Caco-2 (cell line): ENCODE measurements at regions not wholly inside any gene's neighbourhood (a gene's known extent, or its start where the extent isn't known, plus 50 kb on each side); places are given as distances from the start of the nearest gene placed in this dataset.

Source experiments
- BruUV-seq: library from RNA; stranded (reverse); fragments of 400-500 nt; replicated peaks from 2 replicates; lab custom pipeline; 2021; lab: Mats Ljungman, UMichigan
- CTCF ChIA-PET: fragments of 300-600 bp; sonication (Branson Sonifier 250); formaldehyde crosslinking; loops from one replicate; lab custom pipeline; 2022; ENCODE audit warnings: antibody characterized with exemption; lab: Charles Lee
- POLR2A ChIA-PET: fragments of 300-600 bp; sonication (Branson Sonifier 250); formaldehyde crosslinking; loops from one replicate; lab custom pipeline; 2022; ENCODE audit warnings: antibody characterized with exemption; lab: Charles Lee
- DNase-seq, 2 experiments: peaks; one replicate each; pipeline versions ENCODE4 v3.0.0 to v3.0.0-alpha.2; 2020 to 2022
- H3K27me3 ChIP-seq: replicated peaks from 2 replicates; pipeline ENCODE4 v1.6.0; 2011; ENCODE audit warnings: low read length; ENCODE audit not compliant: control insufficient read depth, insufficient read depth
- H3K36me3 ChIP-seq: 2 replicates; pipeline ENCODE4 v1.5.1; 2011; ENCODE audit warnings: low read length; ENCODE audit not compliant: control insufficient read depth, insufficient read depth
- H3K4me1 ChIP-seq: fragments of 250-450 bp; sonication (Bioruptor Pico); 2 replicates; pipeline ENCODE4 v1.5.1; 2020; ENCODE audit warnings: mild to moderate bottlenecking
- H3K4me3 ChIP-seq: 2 replicates; pipeline ENCODE4 v1.5.1; 2011; ENCODE audit warnings: low read depth, mild to moderate bottlenecking, control low read depth, low read length
- H3K9me3 ChIP-seq: fragments of 250-450 bp; sonication (Bioruptor Pico); 2 replicates; pipeline ENCODE4 v1.5.1; 2020; ENCODE audit warnings: mild to moderate bottlenecking, moderate library complexity
- H3K27ac Mint-ChIP-seq: one replicate; pipeline ENCODE4 v1.8.0; 2022; ENCODE audit warnings: mixed read lengths; ENCODE audit not compliant: unreplicated experiment
- H3K27me3 Mint-ChIP-seq: one replicate; pipeline ENCODE4 v1.8.0; 2022; ENCODE audit warnings: mixed read lengths; ENCODE audit not compliant: insufficient read depth, unreplicated experiment
- H3K36me3 Mint-ChIP-seq: one replicate; pipeline ENCODE4 v1.8.0; 2022; ENCODE audit warnings: mild to moderate bottlenecking, mixed read lengths; ENCODE audit not compliant: insufficient read depth, unreplicated experiment
- H3K4me1 Mint-ChIP-seq: one replicate; pipeline ENCODE4 v1.8.0; 2022; ENCODE audit warnings: low read depth, mixed read lengths; ENCODE audit not compliant: unreplicated experiment
- H3K4me3 Mint-ChIP-seq: one replicate; pipeline ENCODE4 v1.8.0; 2022; ENCODE audit warnings: mild to moderate bottlenecking, moderate library complexity, mixed read lengths; ENCODE audit not compliant: unreplicated experiment
- H3K9me3 Mint-ChIP-seq: one replicate; pipeline ENCODE4 v1.8.0; 2022; ENCODE audit warnings: mixed read lengths; ENCODE audit not compliant: unreplicated experiment
- CTCF ChIP-seq, 2 experiments: fragments of 200-600 bp in 1 of 2; IDR thresholded peaks; 1 replicate in 1 of 2; 2 replicates in 1 of 2; pipeline versions ENCODE4 v1.5.1 to v1.8.0; 2011 to 2022; ENCODE audit warnings: antibody characterized with exemption in 1 of 2, control low read depth in 1 of 2, inconsistent platforms in 1 of 2, low read depth in 1 of 2, low read length in 1 of 2, mild to moderate bottlenecking in 1 of 2, moderate library complexity in 1 of 2; ENCODE audit not compliant: insufficient read depth in 1 of 2, severe bottlenecking in 1 of 2, unreplicated experiment in 1 of 2
- intact Hi-C: fragments of 100-400 bp; cut with micrococcal nuclease; formaldehyde crosslinking; loops from one replicate; pipeline ENCODE4 v1.10.0; 2022; ENCODE audit not compliant: unreplicated experiment

- DNase-seq, result no peak
These were observed 1416.8 kb downstream of the OLFM4 start for GRCh38 chr13:54445453-54445852.

DNA sequence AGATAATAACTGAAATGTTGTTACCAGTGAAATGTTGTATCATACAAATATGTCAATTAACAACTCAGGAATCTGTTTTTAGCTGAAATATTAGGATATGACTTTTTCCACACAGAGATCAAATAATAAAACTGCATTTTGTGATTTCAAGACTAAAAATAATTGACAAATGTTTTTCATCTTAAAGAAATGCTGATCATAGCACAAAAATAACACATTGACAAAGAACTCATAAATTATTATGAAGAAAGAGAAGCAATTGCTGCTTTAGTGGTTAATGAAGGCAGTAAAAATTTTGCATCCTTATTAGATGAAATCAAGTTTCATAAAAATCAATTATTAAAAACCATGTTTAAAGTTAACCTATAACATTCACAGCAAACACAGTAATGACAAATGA lies 1417.3 kb downstream of the OLFM4 start:
- CTCF ChIA-PET, result no interaction called here
- H3K27me3 Mint-ChIP-seq, result no peaks in the 10 kb centered on the region
- no peaks in the 10 kb centered on the region for H3K4me1 Mint-ChIP-seq
- no peaks in the 10 kb centered on the region for H3K9me3 Mint-ChIP-seq
- no peaks in the 10 kb centered on the region for H3K4me1 ChIP-seq
- H3K27me3 ChIP-seq, result no peaks in the 10 kb centered on the region
- H3K4me3 Mint-ChIP-seq, result no peak overlapping the region
- intact Hi-C loops, result no loop called here
- H3K36me3 Mint-ChIP-seq, result no peaks in the 10 kb centered on the region
- no peaks in the 10 kb centered on the region for H3K9me3 ChIP-seq
- no peak overlapping the region for H3K4me3 ChIP-seq
- no peak overlapping the region for H3K27ac Mint-ChIP-seq
- no peaks in the 10 kb centered on the region for H3K36me3 ChIP-seq
- no peak for TF ChIP-seq CTCF (IDR thresholded peaks at IDR 0.05; ENCODE audit: insufficient read depth in 1 of 2, low read depth in 1 of 2, low read length in 1 of 2, severe bottlenecking in 1 of 2, unreplicated experiment in 1 of 2)
- no TSS peak for BruUV-seq
- POLR2A ChIA-PET, result no interaction called here
- DNase-seq, result no peak

More at GRCh38 chr13:54445453-54445852, 1416.8 kb downstream of the OLFM4 start:
- ChIA-PET POLR2A (no interaction called here), CTCF (no interaction called here)
- Mint-ChIP-seq H3K27ac (no peak overlapping the region), H3K4me1 (no peaks in the 10 kb centered on the region), H3K36me3 (no peaks in the 10 kb centered on the region), H3K4me3 (no peak overlapping the region), H3K27me3 (no peaks in the 10 kb centered on the region), H3K9me3 (no peaks in the 10 kb centered on the region)
- no peaks in the 10 kb centered on the region for H3K4me1 ChIP-seq
- intact Hi-C loops, result no loop called here
- no peak overlapping the region for H3K4me3 ChIP-seq
- H3K36me3 ChIP-seq, result no peaks in the 10 kb centered on the region
- BruUV-seq, result no TSS peak
- H3K9me3 ChIP-seq, result no peaks in the 10 kb centered on the region
- no peaks in the 10 kb centered on the region for H3K27me3 ChIP-seq
- TF ChIP-seq CTCF (IDR thresholded peaks at IDR 0.05; ENCODE audit: insufficient read depth in 1 of 2, low read depth in 1 of 2, low read length in 1 of 2, severe bottlenecking in 1 of 2, unreplicated experiment in 1 of 2), result no peak

DNA sequence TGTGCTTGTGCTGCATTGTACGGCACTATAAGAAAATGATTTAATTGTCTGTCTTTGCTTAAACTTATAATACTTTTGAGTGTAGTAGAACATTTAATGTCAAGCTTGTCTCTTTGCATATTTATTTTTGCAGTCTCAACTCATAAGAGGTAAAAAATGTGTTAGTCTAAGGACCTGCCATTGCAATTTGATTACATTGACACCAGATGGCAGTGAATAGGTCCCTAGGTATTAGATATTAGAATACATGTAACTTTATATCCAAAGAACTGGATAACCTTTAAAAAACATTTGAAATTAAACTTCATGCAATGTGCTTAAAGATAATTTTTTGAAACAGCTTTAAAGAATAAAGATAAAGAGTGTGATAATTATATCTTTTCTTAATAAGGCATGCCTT lies 1421.3 kb downstream of the OLFM4 start:
- Histone ChIP-seq H3K4me3 (no peak overlapping the region), H3K36me3 (no peaks in the 10 kb centered on the region)

More for the DNA sequence above, 1421.3 kb downstream of the OLFM4 start:
- ChIA-PET CTCF (no interaction called here), POLR2A (no interaction called here)
- TF ChIP-seq CTCF (IDR thresholded peaks at IDR 0.05; ENCODE audit: insufficient read depth in 1 of 2, low read depth in 1 of 2, low read length in 1 of 2, severe bottlenecking in 1 of 2, unreplicated experiment in 1 of 2), result peak; percentile 36 to 43
- H3K4me3 Mint-ChIP-seq, result no peak overlapping the region
- no peaks in the 10 kb centered on the region for H3K4me1 Mint-ChIP-seq
- Histone ChIP-seq H3K27me3 (no peaks in the 10 kb centered on the region), H3K4me1 (no peaks in the 10 kb centered on the region), H3K9me3 (no peaks in the 10 kb centered on the region)
- no peak overlapping the region for H3K27ac Mint-ChIP-seq
- BruUV-seq, result no TSS peak
- no peaks in the 10 kb centered on the region for H3K27me3 Mint-ChIP-seq
- H3K36me3 Mint-ChIP-seq, result no peaks in the 10 kb centered on the region
- no peaks in the 10 kb centered on the region for H3K9me3 Mint-ChIP-seq
- DNase-seq, result no peak
- intact Hi-C loops, result loop anchor here (1.0 kb wide), 1 partner anchor 86 kb away; no protein-coding TSS in a partner anchor
